ENCODE measurements at regions not wholly inside any gene's neighbourhood (a gene's known extent, or its start where the extent isn't known, plus 50 kb on each side); places are given as distances from the start of the nearest gene placed in this dataset.

DNA sequence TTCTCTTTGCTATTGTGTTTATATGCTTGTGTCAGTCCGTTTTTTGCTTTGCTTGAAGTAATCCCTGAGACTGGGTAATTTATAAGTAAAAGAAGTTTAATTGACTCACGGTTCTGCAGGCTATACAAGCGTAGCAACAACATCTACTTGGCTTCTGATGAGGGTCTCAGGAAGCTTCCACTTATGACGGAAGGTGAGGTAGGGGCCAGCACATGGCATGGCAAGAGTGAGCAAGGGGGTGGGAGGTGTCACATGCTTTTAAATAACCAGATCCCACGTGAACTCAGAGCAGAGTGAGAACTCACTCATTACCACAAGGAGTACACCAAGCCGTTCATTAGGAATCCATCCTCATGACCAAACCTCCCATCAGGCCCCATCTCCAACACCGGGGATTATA is 540.3 kb downstream of the TDRD15 start:
- DNase-seq (ENCODE audit: extremely low read depth, low read depth, low spot score) = no peak

GRCh38 chr2:21667638-21668037 is 543.9 kb downstream of the TDRD15 start:
- no peak for DNase-seq (ENCODE audit: extremely low read depth, low read depth, low spot score)

GRCh38 chr2:21668078-21668710 is 544.4 kb downstream of the TDRD15 start:
- DNase-seq (ENCODE audit: extremely low read depth, low read depth, low spot score) = no peak

- DNase-seq (ENCODE audit: extremely low read depth, low read depth, low spot score) = no peak
Measured at GRCh38 chr2:21676041-21676440, 552.3 kb downstream of the TDRD15 start.

- no peak for DNase-seq (ENCODE audit: extremely low read depth, low read depth, low spot score)
Measured at GRCh38 chr2:21676676-21677075, 552.9 kb downstream of the TDRD15 start.

DNA sequence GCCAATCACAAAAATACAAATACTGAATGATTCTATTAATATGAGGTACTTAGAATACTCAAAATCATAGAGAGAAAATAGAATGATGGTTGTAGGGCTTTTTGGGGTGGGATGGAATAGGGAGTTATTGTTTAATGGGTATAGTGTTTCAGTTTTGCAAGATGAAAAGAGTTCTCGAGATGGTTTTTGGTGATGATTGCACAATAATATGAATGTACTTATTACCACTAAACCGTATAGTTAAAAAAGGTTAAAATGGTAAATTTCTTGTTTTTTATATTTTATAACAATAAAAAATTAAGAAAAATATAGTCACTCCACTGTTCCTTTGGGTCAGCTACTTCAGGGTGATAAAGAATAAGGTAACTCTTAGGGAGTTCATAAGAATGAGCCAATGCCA is 560.1 kb downstream of the TDRD15 start:
- no peak for DNase-seq (ENCODE audit: extremely low read depth, low read depth, low spot score)

GRCh38 chr2:21687589-21687988 is 563.8 kb downstream of the TDRD15 start:
- no peak for DNase-seq (ENCODE audit: extremely low read depth, low read depth, low spot score)

- DNase-seq (ENCODE audit: extremely low read depth, low read depth, low spot score) = no peak
Measured at GRCh38 chr2:21690005-21690404, 566.2 kb downstream of the TDRD15 start.

- DNase-seq (ENCODE audit: extremely low read depth, low read depth, low spot score) = no peak
Measured at GRCh38 chr2:21693081-21693480, 569.3 kb downstream of the TDRD15 start.

- DNase-seq (ENCODE audit: extremely low read depth, low read depth, low spot score) = no peak
Measured at GRCh38 chr2:21694079-21694878, 570.5 kb downstream of the TDRD15 start.

DNA sequence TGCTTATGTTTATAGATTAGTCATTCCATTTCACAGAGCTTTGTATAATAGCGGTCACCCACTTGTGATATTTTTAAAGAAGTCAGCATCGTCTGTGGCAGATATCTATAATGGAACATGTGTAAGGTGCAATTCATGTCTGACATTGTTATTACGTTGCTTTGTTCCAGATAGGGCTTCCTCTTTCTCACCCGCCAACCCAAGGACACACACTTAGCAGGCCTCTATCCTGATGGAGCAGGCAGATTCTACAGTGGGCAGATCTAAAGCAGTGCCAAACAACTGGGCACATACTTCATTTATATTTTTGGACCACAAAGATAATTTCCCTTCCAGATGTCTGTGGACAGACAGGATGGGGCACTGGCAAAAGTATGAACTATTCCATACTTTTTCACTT is 573.1 kb downstream of the TDRD15 start:
- no peak for DNase-seq (ENCODE audit: extremely low read depth, low read depth, low spot score)

DNA sequence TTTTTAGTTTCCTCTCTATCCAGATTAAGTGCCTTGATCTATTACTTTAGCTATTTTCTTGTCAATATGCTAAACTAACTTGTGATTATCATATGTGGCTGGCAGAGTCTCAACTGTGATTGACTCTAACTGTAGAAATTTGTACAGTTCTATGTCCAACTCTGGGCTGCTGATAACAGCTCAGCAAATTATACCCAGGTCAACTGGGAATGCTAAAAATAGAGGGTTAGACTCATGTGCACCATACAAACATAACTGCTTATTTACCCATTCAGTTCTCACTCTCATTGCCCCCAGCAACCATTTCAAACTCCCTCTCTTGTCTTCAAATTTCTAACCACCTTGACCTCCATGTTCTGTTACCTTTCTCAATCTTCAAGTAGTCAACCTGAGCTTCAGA is 576.9 kb downstream of the TDRD15 start:
- DNase-seq (ENCODE audit: extremely low read depth, low read depth, low spot score) = no peak

- DNase-seq (ENCODE audit: extremely low read depth, low read depth, low spot score) = no peak
Measured at GRCh38 chr2:21710031-21710430, 586.3 kb downstream of the TDRD15 start.

GRCh38 chr2:21710496-21710895 is 586.7 kb downstream of the TDRD15 start:
- no peak for DNase-seq (ENCODE audit: extremely low read depth, low read depth, low spot score)

DNA sequence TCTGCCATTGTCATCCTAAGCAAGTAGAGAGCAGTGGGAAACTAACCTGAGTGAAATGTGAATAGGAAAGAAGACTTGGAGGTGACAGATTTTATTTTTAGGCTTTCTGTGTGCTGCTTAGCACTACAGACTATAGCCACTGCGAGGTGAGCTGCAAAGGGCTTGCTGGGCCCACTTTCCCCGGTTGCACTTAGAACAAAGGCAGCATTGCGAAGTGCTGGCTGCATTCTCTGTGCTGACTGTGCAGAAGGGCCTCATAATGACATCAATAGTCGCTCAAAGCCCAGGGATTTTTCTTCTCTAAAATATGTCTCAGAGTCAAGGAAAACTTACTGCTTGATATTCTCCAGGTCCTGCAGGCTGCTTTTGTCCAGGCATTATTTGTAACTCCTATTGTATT is 592.1 kb downstream of the TDRD15 start:
- DNase-seq (ENCODE audit: extremely low read depth, low read depth, low spot score) = no peak

GRCh38 chr2:21727101-21727500 is 603.3 kb downstream of the TDRD15 start:
- no peak for DNase-seq (ENCODE audit: extremely low read depth, low read depth, low spot score)

DNA sequence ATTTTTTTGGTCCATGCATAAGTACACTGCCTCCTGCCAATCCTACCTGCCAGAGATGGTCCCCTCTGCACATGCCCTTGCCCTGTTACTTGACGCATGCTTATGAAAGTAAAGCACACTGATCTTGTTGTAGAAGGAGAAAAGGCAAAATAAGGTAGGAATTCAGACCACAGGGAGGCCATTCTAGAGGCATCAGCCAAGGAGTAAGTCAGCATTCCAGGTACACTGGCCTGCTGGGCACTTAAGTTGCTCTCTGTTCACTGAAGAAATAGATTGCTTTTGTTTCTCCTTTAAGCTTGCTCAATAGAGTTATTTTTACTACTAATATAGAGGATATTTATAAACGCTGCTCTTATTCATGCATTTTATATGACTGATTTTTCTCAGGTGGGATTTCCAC is 604.4 kb downstream of the TDRD15 start:
- no peak for DNase-seq (ENCODE audit: extremely low read depth, low read depth, low spot score)

DNA sequence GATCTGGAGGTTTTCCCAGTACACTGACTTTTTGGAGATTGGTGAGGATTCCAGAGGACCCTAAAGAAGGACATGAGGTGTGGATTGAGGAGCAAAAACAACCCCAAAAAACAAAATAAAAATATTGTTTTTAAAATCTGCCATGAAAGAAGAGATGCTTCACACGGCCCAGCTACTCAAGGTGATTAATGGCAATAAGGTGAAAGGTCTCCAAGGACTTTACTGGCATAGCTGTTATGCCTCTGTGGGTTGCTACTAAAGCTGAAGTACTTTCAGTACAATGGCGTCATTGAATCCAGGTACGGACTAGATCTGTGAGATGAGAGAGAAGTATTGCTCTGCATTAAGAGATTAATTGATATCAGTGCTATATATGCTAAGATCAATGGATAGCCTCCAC is 606.4 kb downstream of the TDRD15 start:
- DNase-seq (ENCODE audit: extremely low read depth, low read depth, low spot score) = no peak

- no peak for DNase-seq (ENCODE audit: extremely low read depth, low read depth, low spot score)
Measured at GRCh38 chr2:21740484-21740883, 616.7 kb downstream of the TDRD15 start.

- DNase-seq (ENCODE audit: extremely low read depth, low read depth, low spot score) = no peak
Measured at GRCh38 chr2:21746499-21746898, 622.7 kb downstream of the TDRD15 start.

DNA sequence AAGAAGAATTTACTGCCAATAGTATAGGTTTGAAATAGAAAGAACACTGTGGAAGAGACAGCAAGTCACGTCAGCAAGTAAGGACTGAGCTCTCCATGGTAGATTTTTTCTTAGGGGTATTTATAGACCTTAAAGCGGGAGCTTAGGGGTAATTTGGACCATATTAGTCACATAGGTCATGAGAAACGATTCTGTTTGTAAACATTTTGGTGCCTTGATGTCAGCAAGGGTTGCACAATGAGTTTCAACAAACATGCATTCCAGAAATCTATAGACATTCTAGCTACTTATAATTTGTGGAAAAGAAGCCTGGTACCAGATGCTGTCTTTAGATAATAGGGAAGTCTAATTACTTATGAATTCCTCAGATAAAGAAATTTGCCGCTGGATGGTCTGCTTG is 624.7 kb downstream of the TDRD15 start:
- DNase-seq (ENCODE audit: extremely low read depth, low read depth, low spot score) = no peak

- DNase-seq (ENCODE audit: extremely low read depth, low read depth, low spot score) = no peak
Measured at GRCh38 chr2:21754164-21754788, 630.5 kb downstream of the TDRD15 start.

Measured in glomerular endothelial cell (primary cell).